ENCODE measurements at regions not wholly inside any gene's neighbourhood (a gene's known extent, or its start where the extent isn't known, plus 50 kb on each side); places are given as distances from the start of the nearest gene placed in this dataset.

- no peak overlapping the region for H3K27ac ChIP-seq
- H3K36me3 ChIP-seq = no peaks in the 10 kb centered on the region
- ATAC-seq = no peak
- 36 to 100% methylated on average over 1 to 3 of the region's 3 CpGs for WGBS, 2 donors (ENCODE audit: low coverage in 1 of 2)
- H3K27me3 ChIP-seq = no peaks in the 10 kb centered on the region
- no peaks in the 10 kb centered on the region for H3K9me3 ChIP-seq
- no peak overlapping the region for H3K4me3 ChIP-seq
- TF ChIP-seq POLR2A (IDR thresholded peaks at IDR 0.05) = no peak
- TF ChIP-seq POLR2AphosphoS5 (IDR thresholded peaks at IDR 0.05) = no peak
- no peak for TF ChIP-seq EP300 (IDR thresholded peaks at IDR 0.05)
- TF ChIP-seq CTCF (IDR thresholded peaks at IDR 0.05) = no peak
- no peaks in the 10 kb centered on the region for H3K4me1 ChIP-seq
Observed at GRCh38 chr6:47402081-47402480, 75.5 kb upstream of the CD2AP start.

- WGBS, 2 donors (ENCODE audit: low coverage in 1 of 2) = 75 to 77% methylated on average over 2 of the region's 2 CpGs
- H3K4me1 ChIP-seq = no peaks in the 10 kb centered on the region
- TF ChIP-seq POLR2A (IDR thresholded peaks at IDR 0.05) = no peak
- no peak for TF ChIP-seq EP300 (IDR thresholded peaks at IDR 0.05)
- no peak for TF ChIP-seq POLR2AphosphoS5 (IDR thresholded peaks at IDR 0.05)
- no peak for TF ChIP-seq CTCF (IDR thresholded peaks at IDR 0.05)
- no peaks in the 10 kb centered on the region for H3K36me3 ChIP-seq
- no peak for ATAC-seq
- no peak overlapping the region for H3K4me3 ChIP-seq
- no peaks in the 10 kb centered on the region for H3K27me3 ChIP-seq
- H3K27ac ChIP-seq = no peak overlapping the region
- H3K9me3 ChIP-seq = no peaks in the 10 kb centered on the region
Observed at GRCh38 chr6:47403056-47403455, 74.5 kb upstream of the CD2AP start.

- Histone ChIP-seq H3K36me3 (no peaks in the 10 kb centered on the region), H3K4me3 (no peak overlapping the region), H3K27me3 (no peaks in the 10 kb centered on the region), H3K9me3 (no peaks in the 10 kb centered on the region), H3K4me1 (no peaks in the 10 kb centered on the region), H3K27ac (no peak overlapping the region)
- no peak for ATAC-seq
- 80 to 88% methylated on average over 2 of the region's 2 CpGs for WGBS, 2 donors (ENCODE audit: low coverage in 1 of 2)
- no peak for TF ChIP-seq EP300 (IDR thresholded peaks at IDR 0.05)
Observed at GRCh38 chr6:47403801-47404200, 73.8 kb upstream of the CD2AP start.

- H3K27ac ChIP-seq = no peak overlapping the region
- no peaks in the 10 kb centered on the region for H3K27me3 ChIP-seq
- no peak overlapping the region for H3K4me3 ChIP-seq
- WGBS, 2 donors (ENCODE audit: low coverage in 1 of 2) = 67% methylated on average over 2 to 4 of the region's 4 CpGs
- H3K9me3 ChIP-seq = no peaks in the 10 kb centered on the region
- no peak for ATAC-seq
- no peaks in the 10 kb centered on the region for H3K36me3 ChIP-seq
- H3K4me1 ChIP-seq = no peaks in the 10 kb centered on the region
- TF ChIP-seq POLR2AphosphoS5 (IDR thresholded peaks at IDR 0.05) = no peak
- no peak for TF ChIP-seq EP300 (IDR thresholded peaks at IDR 0.05)
- TF ChIP-seq POLR2A (IDR thresholded peaks at IDR 0.05) = no peak
- no peak for TF ChIP-seq CTCF (IDR thresholded peaks at IDR 0.05)
Observed at GRCh38 chr6:47404435-47404834, 73.2 kb upstream of the CD2AP start.

- H3K27me3 ChIP-seq = no peaks in the 10 kb centered on the region
- TF ChIP-seq POLR2AphosphoS5 (IDR thresholded peaks at IDR 0.05) (no peak), POLR2A (IDR thresholded peaks at IDR 0.05) (no peak), CTCF (IDR thresholded peaks at IDR 0.05) (no peak), EP300 (IDR thresholded peaks at IDR 0.05) (no peak)
- 54 to 66% methylated on average over 5 of the region's 5 CpGs for WGBS, 2 donors (ENCODE audit: low coverage in 1 of 2)
Observed at GRCh38 chr6:47405273-47405672, 72.3 kb upstream of the CD2AP start.

More at GRCh38 chr6:47405273-47405672, 72.3 kb upstream of the CD2AP start:
- Histone ChIP-seq H3K9me3 (no peaks in the 10 kb centered on the region), H3K36me3 (no peaks in the 10 kb centered on the region), H3K4me3 (no peak overlapping the region), H3K4me1 (no peaks in the 10 kb centered on the region), H3K27ac (no peak overlapping the region)
- no peak for ATAC-seq
